ENCODE measurements at regions not wholly inside any gene's neighbourhood (a gene's known extent, or its start where the extent isn't known, plus 50 kb on each side); places are given as distances from the start of the nearest gene placed in this dataset.

DNA sequence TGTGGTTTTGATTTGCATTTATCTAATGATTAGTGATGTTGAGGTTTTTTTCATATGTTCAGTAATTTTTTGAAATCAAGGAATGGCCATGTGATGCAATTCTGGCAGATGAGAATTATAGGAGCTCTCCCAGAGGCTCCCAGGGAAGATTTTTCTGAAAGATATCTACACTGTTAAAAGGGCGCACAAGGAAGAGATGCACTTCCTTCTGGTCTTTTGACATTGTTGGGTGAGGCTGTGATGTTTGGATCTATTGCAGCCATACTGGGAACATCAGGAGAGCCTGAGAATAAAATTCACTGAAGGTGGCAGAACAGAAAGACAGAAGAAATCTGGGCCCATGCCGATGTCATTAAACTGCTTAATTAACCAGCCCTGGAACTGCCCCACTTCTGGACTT, 108.5 kb downstream of the DDX1 start:
- Histone ChIP-seq H3K36me3 (no peaks in the 10 kb centered on the region), H3K4me3 (no peak overlapping the region), H3K4me1 (peaks cover 7 to 18% (median 9%) of the 10 kb centered on the region in 3 donors), H3K27me3 (no peaks in the 10 kb centered on the region), H3K27ac (no peak overlapping the region), H3K9me3 (no peaks in the 10 kb centered on the region)
- intact Hi-C loops (cut with DNase I) = no loop called here
- no peak for DNase-seq
- TF ChIP-seq POLR2A (IDR thresholded peaks at IDR 0.05) (no peak), CTCF (IDR thresholded peaks at IDR 0.05) (no peak)
- WGBS, 2 donors = 95 to 100% methylated on average over 2 of the region's 2 CpGs

DNA sequence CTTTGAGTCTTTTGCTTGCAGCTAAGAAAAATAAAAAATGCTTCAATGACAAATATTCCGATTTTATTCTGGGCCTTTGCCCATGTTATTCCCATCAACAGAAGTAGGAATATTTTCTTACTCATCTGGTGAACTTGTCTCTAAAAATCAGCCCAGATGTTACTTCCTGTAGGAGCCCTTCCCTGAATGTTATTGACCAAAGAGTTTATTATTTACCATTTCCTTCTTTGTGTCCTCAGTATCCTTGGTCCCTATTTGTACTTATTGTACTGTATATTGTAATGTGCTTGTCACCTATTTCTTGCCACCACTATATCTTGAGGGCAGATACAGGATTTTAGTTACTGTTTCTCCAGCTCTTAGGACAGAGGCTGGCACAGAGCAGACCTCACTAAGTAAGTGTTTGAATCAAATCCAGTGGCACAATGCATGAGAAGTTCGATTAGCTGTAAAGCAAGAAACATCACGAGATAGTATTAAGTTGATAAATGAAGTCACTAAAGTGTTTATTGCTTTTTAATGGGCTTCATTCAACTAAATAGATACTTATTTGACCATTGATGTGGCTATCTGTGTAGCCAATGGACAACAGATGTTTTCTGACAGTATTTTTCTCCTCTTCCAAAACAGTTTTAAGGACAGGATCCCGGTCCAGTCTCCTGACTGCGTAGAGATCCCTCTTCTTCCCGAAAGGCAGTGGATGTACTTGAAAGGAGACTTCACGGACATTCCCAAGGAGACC, 109.1 kb downstream of the DDX1 start:
- WGBS, 2 donors = 58 to 60% methylated on average over 7 of the region's 7 CpGs
- Histone ChIP-seq H3K4me3 (no peak overlapping the region), H3K9me3 (no peaks in the 10 kb centered on the region), H3K36me3 (no peaks in the 10 kb centered on the region), H3K27ac (no peak overlapping the region), H3K4me1 (peaks cover 7 to 18% (median 9%) of the 10 kb centered on the region in 3 donors), H3K27me3 (no peaks in the 10 kb centered on the region)
- no peak for DNase-seq
- intact Hi-C loops (cut with DNase I) = no loop called here
- TF ChIP-seq POLR2A (IDR thresholded peaks at IDR 0.05) (no peak), CTCF (IDR thresholded peaks at IDR 0.05) (no peak)

- Histone ChIP-seq H3K9me3 (no peaks in the 10 kb centered on the region), H3K27me3 (no peaks in the 10 kb centered on the region), H3K4me1 (peaks cover 7 to 18% (median 9%) of the 10 kb centered on the region in 3 donors), H3K27ac (no peak overlapping the region), H3K36me3 (no peaks in the 10 kb centered on the region), H3K4me3 (no peak overlapping the region)
- TF ChIP-seq POLR2A (IDR thresholded peaks at IDR 0.05) (no peak), CTCF (IDR thresholded peaks at IDR 0.05) (no peak)
- intact Hi-C loops (cut with DNase I) = no loop called here
- 73 to 82% methylated on average over 8 to 11 of the region's 11 CpGs for WGBS, 2 donors
- DNase-seq = no peak
Observed at GRCh38 chr2:15701341-15701907, 109.8 kb downstream of the DDX1 start.

DNA sequence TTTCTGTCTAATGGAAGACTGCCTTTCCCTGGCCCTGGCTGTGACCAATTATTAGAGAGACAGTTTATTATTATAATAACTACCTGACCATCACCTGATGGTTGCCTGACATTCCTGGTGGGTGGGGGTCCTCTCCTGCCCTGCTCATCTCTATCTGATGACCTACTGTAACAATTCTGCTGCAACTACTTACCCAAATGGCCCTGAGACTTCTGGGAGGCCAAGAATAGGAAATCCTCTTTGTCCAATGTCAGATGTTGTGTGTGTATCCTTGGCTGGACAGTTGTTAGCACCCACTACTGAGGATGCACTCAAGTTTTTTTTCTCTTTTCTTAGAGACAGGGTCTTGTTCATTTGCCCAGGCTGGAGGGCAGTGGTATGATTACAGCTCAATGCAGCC, 110.3 kb downstream of the DDX1 start:
- Histone ChIP-seq H3K4me1 (peaks cover 7 to 18% (median 9%) of the 10 kb centered on the region in 3 donors), H3K9me3 (no peaks in the 10 kb centered on the region), H3K27ac (no peak overlapping the region), H3K27me3 (no peaks in the 10 kb centered on the region), H3K36me3 (no peaks in the 10 kb centered on the region), H3K4me3 (no peak overlapping the region)
- DNase-seq = no peak
- no peak for TF ChIP-seq CTCF (IDR thresholded peaks at IDR 0.05)
- no peak for TF ChIP-seq POLR2A (IDR thresholded peaks at IDR 0.05)
- intact Hi-C loops (cut with DNase I) = no loop called here

- Histone ChIP-seq H3K9me3 (no peaks in the 10 kb centered on the region), H3K4me3 (no peak overlapping the region), H3K27me3 (no peaks in the 10 kb centered on the region), H3K27ac (no peak overlapping the region), H3K36me3 (no peaks in the 10 kb centered on the region), H3K4me1 (peaks cover 7 to 18% (median 9%) of the 10 kb centered on the region in 3 donors)
- WGBS, 2 donors = 64 to 84% methylated on average over 4 of the region's 4 CpGs
- no peak for TF ChIP-seq CTCF (IDR thresholded peaks at IDR 0.05)
- no peak for TF ChIP-seq POLR2A (IDR thresholded peaks at IDR 0.05)
- no peak for DNase-seq
- intact Hi-C loops (cut with DNase I) = no loop called here
Observed at GRCh38 chr2:15702452-15702851, 110.8 kb downstream of the DDX1 start.
